ENCODE measurements at regions not wholly inside any gene's neighbourhood (a gene's known extent, or its start where the extent isn't known, plus 50 kb on each side); places are given as distances from the start of the nearest gene placed in this dataset.

- DNase-seq = no peak
- TF ChIP-seq, protein P1, sequence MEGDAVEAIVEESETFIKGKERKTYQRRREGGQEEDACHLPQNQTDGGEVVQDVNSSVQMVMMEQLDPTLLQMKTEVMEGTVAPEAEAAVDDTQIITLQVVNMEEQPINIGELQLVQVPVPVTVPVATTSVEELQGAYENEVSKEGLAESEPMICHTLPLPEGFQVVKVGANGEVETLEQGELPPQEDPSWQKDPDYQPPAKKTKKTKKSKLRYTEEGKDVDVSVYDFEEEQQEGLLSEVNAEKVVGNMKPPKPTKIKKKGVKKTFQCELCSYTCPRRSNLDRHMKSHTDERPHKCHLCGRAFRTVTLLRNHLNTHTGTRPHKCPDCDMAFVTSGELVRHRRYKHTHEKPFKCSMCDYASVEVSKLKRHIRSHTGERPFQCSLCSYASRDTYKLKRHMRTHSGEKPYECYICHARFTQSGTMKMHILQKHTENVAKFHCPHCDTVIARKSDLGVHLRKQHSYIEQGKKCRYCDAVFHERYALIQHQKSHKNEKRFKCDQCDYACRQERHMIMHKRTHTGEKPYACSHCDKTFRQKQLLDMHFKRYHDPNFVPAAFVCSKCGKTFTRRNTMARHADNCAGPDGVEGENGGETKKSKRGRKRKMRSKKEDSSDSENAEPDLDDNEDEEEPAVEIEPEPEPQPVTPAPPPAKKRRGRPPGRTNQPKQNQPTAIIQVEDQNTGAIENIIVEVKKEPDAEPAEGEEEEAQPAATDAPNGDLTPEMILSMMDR (IDR thresholded peaks at IDR 0.05; ENCODE audit: borderline replicate concordance) = no peak
- Histone ChIP-seq H3K9me3 (replicated peaks) (peaks cover 18% of the 10 kb centered on the region), H3K36me3 (no peaks in the 10 kb centered on the region), H3K27ac (replicated peaks) (no peak overlapping the region), H3K4me1 (no peaks in the 10 kb centered on the region), H3K27me3 (ENCODE audit: low read depth) (no peaks in the 10 kb centered on the region), H3K4me3 (no peak overlapping the region)
- intact Hi-C loops (cut with micrococcal nuclease) = no loop called here
Measured at GRCh38 chr10:2475711-2476217, 591.6 kb upstream of the PFKP start.

DNA sequence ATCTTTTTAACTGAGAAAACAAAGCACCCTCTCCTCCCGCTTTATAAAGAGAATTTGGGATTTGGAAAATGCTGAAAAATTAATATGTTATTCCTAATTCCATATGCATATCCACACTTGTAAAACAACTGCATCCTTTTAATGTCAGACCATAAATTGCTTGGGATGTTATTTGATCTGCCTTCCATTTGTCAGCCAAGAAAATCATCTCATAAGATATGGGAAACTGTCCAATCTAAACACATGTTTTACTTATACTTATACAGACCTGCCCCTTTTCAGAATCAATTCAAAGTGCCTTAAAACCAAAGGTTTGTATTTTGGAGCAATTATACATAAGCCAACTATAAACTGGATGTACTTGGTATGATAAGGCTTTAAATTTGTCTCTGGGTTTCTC, 595.5 kb upstream of the PFKP start:
- TF ChIP-seq, protein P1 (IDR thresholded peaks at IDR 0.05; ENCODE audit: borderline replicate concordance) = no peak
- no peak overlapping the region for H3K4me3 ChIP-seq
- H3K4me1 ChIP-seq = no peaks in the 10 kb centered on the region
- no peak for DNase-seq
- no peak overlapping the region for H3K27ac ChIP-seq (replicated peaks)
- peaks cover 18% of the 10 kb centered on the region for H3K9me3 ChIP-seq (replicated peaks)
- no peaks in the 10 kb centered on the region for H3K36me3 ChIP-seq
- H3K27me3 ChIP-seq (ENCODE audit: low read depth) = no peaks in the 10 kb centered on the region
- intact Hi-C loops (cut with micrococcal nuclease) = no loop called here

GRCh38 chr10:2469802-2470201, 597.5 kb upstream of the PFKP start:
- Histone ChIP-seq H3K4me1 (no peaks in the 10 kb centered on the region), H3K9me3 (replicated peaks) (peaks cover 35% of the 10 kb centered on the region), H3K36me3 (no peaks in the 10 kb centered on the region), H3K4me3 (no peak overlapping the region), H3K27ac (replicated peaks) (no peak overlapping the region), H3K27me3 (ENCODE audit: low read depth) (no peaks in the 10 kb centered on the region)
- TF ChIP-seq, protein P1 (IDR thresholded peaks at IDR 0.05; ENCODE audit: borderline replicate concordance) = no peak
- DNase-seq = no peak
- intact Hi-C loops (cut with micrococcal nuclease) = no loop called here

DNA sequence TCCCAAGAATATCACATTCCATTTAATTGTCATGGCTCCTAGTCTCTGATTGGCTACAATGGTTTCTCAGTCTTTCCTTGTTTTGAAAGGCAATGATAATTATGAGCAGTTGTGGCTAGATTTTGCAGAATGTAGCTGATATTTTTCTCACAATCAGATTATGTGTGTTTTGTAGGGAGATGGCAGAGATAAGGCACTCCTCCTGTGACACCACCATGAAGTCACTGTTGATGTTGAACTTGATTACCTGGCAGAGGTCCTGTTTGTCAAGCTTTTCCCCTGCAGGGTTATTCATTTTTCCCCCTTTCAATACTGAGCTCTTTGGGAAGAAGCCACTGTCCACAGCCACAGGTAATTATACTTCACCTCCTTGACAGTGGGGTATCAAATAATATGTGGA, 602.9 kb upstream of the PFKP start:
- TF ChIP-seq, protein P1 (IDR thresholded peaks at IDR 0.05; ENCODE audit: borderline replicate concordance) = no peak
- intact Hi-C loops (cut with micrococcal nuclease) = no loop called here
- no peak for DNase-seq
- no peaks in the 10 kb centered on the region for H3K27me3 ChIP-seq (ENCODE audit: low read depth)
- no peak overlapping the region for H3K4me3 ChIP-seq
- H3K36me3 ChIP-seq = no peaks in the 10 kb centered on the region
- no peaks in the 10 kb centered on the region for H3K4me1 ChIP-seq
- no peak overlapping the region for H3K27ac ChIP-seq (replicated peaks)
- H3K9me3 ChIP-seq (replicated peaks) = peaks cover 45% of the 10 kb centered on the region

DNA sequence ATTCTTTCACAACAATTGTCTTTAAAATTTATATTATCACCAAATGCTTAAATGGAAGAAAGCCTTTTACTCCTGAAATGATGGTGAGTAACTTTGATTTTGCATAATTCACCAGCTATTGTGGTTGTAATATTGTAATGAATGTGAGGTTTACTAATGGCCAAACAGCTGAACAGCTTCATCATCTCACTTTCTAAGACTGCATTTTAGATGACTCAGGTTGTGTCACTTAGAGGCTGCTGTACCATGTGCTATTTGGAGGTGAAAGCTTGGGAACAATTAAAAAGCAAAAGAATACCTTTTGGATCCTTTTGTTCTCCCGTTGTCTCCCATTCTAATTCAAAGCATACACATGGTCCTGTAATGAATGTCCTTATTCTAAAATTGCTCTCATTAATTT, 604.0 kb upstream of the PFKP start:
- H3K4me3 ChIP-seq = no peak overlapping the region
- no peak overlapping the region for H3K27ac ChIP-seq (replicated peaks)
- H3K36me3 ChIP-seq = no peaks in the 10 kb centered on the region
- TF ChIP-seq, protein P1 (IDR thresholded peaks at IDR 0.05; ENCODE audit: borderline replicate concordance) = no peak
- no peak for DNase-seq
- no peaks in the 10 kb centered on the region for H3K27me3 ChIP-seq (ENCODE audit: low read depth)
- intact Hi-C loops (cut with micrococcal nuclease) = no loop called here
- H3K4me1 ChIP-seq = no peaks in the 10 kb centered on the region
- H3K9me3 ChIP-seq (replicated peaks) = peaks cover 56% of the 10 kb centered on the region

DNA sequence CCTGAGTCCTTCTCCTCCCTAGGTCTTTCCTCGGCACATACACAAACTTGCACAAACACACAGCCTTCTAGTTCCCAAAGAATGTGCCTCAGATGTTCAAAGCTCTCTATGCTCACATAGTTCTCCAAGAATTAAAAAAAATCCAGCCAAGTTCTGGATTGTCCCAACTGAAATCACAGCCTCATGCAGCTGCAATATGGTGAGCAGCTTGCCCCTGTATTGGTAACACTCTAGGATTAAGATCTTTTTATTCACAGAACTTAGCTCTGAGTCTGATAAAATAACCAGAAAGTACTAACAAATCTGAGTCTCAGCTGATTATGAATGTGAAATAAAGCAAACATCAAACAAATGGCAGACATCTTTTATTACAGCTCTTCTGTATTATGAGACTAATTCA, 604.8 kb upstream of the PFKP start:
- Histone ChIP-seq H3K4me1 (no peaks in the 10 kb centered on the region), H3K9me3 (replicated peaks) (peaks cover 57% of the 10 kb centered on the region), H3K27ac (replicated peaks) (no peak overlapping the region), H3K27me3 (ENCODE audit: low read depth) (no peaks in the 10 kb centered on the region), H3K4me3 (no peak overlapping the region), H3K36me3 (no peaks in the 10 kb centered on the region)
- intact Hi-C loops (cut with micrococcal nuclease) = no loop called here
- no peak for DNase-seq
- TF ChIP-seq, protein P1 (IDR thresholded peaks at IDR 0.05; ENCODE audit: borderline replicate concordance) = no peak

Data from left ventricle myocardium inferior (tissue), 1 donor.